ENCODE measurements at regions not wholly inside any gene's neighbourhood (a gene's known extent, or its start where the extent isn't known, plus 50 kb on each side); places are given as distances from the start of the nearest gene placed in this dataset.

DNA sequence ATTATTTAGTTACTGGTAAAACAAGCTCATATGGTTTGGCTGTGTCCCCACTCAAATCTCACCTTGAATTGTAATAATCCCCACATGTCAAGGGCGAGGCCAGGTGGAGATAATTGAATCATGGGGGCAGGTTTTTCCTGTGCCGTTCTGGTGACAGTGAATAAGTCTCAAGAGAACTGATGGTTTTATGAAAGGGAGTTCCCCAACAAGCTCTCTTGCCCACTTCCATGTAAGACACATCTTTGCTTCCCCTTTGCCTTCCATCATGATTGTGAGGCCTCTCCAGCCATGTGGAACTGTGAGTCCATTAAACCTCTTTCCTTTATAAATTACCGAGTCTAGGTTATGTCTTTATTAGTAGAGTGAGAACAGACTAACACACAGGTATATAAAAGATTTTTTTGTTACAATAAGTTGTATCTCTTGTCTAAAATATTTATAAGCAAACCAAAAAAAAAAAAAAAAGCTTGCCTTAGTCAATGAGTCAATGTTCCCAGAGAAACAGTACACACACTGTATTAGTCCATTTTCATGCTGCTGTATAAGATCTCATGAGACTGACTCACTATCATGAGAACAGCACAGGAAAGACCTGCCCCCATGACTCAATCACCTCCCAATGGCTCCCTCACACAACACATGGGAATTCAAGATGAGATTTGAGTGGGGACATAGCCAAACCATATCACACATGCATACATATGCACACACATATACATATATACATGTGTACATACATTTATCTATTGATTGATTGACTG is 138.3 kb downstream of the BASP1 start:
- TF ChIP-seq, protein P1, sequence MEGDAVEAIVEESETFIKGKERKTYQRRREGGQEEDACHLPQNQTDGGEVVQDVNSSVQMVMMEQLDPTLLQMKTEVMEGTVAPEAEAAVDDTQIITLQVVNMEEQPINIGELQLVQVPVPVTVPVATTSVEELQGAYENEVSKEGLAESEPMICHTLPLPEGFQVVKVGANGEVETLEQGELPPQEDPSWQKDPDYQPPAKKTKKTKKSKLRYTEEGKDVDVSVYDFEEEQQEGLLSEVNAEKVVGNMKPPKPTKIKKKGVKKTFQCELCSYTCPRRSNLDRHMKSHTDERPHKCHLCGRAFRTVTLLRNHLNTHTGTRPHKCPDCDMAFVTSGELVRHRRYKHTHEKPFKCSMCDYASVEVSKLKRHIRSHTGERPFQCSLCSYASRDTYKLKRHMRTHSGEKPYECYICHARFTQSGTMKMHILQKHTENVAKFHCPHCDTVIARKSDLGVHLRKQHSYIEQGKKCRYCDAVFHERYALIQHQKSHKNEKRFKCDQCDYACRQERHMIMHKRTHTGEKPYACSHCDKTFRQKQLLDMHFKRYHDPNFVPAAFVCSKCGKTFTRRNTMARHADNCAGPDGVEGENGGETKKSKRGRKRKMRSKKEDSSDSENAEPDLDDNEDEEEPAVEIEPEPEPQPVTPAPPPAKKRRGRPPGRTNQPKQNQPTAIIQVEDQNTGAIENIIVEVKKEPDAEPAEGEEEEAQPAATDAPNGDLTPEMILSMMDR (IDR thresholded peaks at IDR 0.05) = no peak
- TF ChIP-seq, protein P2, sequence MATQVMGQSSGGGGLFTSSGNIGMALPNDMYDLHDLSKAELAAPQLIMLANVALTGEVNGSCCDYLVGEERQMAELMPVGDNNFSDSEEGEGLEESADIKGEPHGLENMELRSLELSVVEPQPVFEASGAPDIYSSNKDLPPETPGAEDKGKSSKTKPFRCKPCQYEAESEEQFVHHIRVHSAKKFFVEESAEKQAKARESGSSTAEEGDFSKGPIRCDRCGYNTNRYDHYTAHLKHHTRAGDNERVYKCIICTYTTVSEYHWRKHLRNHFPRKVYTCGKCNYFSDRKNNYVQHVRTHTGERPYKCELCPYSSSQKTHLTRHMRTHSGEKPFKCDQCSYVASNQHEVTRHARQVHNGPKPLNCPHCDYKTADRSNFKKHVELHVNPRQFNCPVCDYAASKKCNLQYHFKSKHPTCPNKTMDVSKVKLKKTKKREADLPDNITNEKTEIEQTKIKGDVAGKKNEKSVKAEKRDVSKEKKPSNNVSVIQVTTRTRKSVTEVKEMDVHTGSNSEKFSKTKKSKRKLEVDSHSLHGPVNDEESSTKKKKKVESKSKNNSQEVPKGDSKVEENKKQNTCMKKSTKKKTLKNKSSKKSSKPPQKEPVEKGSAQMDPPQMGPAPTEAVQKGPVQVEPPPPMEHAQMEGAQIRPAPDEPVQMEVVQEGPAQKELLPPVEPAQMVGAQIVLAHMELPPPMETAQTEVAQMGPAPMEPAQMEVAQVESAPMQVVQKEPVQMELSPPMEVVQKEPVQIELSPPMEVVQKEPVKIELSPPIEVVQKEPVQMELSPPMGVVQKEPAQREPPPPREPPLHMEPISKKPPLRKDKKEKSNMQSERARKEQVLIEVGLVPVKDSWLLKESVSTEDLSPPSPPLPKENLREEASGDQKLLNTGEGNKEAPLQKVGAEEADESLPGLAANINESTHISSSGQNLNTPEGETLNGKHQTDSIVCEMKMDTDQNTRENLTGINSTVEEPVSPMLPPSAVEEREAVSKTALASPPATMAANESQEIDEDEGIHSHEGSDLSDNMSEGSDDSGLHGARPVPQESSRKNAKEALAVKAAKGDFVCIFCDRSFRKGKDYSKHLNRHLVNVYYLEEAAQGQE (IDR thresholded peaks at IDR 0.05; ENCODE audit: insufficient read depth in 1 of 2, low read depth in 2 of 2, low read length in 1 of 2) = no peak
- TF ChIP-seq POLR2AphosphoS5 (IDR thresholded peaks at IDR 0.05; ENCODE audit: low read depth, low read length) (no peak), TCF7L2 (IDR thresholded peaks at IDR 0.05; ENCODE audit: low read depth, low read length) (no peak), SIN3A (IDR thresholded peaks at IDR 0.05; ENCODE audit: borderline replicate concordance, insufficient read depth, low read depth, low read length) (no peak)

Measured in Panc1 (cell line).